ENCODE measurements at regions not wholly inside any gene's neighbourhood (a gene's known extent, or its start where the extent isn't known, plus 50 kb on each side); places are given as distances from the start of the nearest gene placed in this dataset.

DNA sequence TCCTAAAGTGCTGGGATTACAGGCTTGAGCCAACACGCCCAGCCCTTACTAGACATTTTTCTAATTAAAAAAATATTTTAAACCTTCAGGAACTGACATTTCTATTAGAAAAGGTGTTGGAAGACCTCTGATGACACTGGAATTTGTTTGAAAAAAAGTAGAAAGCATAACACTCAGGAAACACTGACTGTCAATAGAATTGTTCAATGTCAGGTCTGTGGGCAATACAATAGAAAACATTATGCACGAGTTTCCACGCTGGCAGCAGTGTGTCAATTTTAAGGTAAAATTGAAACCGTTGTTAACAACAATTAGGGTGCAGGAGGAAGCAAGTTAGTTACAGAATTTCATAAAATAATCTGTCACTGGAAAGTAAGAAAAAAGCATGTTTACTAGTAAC is 140.7 kb upstream of the KLHL4 start:
- Histone ChIP-seq H3K36me3 (ENCODE audit: control insufficient read depth, insufficient read depth, low read length) (no peaks in the 10 kb centered on the region), H3K14ac (replicated peaks; ENCODE audit: low read depth, low read length) (no peak overlapping the region), H4K20me1 (ENCODE audit: insufficient read depth, low read length) (no peaks in the 10 kb centered on the region), H3K4me3 (ENCODE audit: insufficient read depth, low read depth, low read length) (no peak overlapping the region), H2BK120ac (ENCODE audit: low read depth, low read length) (no peak overlapping the region), H2AFZ (replicated peaks; ENCODE audit: low read length, poor library complexity) (no peak overlapping the region), H2AK9ac (replicated peaks; ENCODE audit: low read depth, low read length, poor library complexity) (no peak overlapping the region), H3K4ac (ENCODE audit: low read depth, low read length) (no peak overlapping the region), H4K5ac (ENCODE audit: low read depth, low read length) (no peak overlapping the region), H3K9ac (ENCODE audit: low read depth, low read length) (no peak overlapping the region), H3K27me3 (ENCODE audit: control insufficient read depth, insufficient read depth, low read length) (no peaks in the 10 kb centered on the region), H3K18ac (ENCODE audit: low read depth, low read length) (no peak overlapping the region), H4K8ac (ENCODE audit: low read depth in 2 of 2, low read length in 2 of 2) (no peak overlapping the region), H3K27ac (ENCODE audit: insufficient read depth, low read length) (no peak overlapping the region), H3K79me1 (ENCODE audit: low read depth in 1 of 2, low read length in 2 of 2) (no peaks in the 10 kb centered on the region), H2BK15ac (ENCODE audit: low read depth, low read length) (no peak overlapping the region), H4K91ac (ENCODE audit: insufficient read depth, low read depth, low read length) (no peak overlapping the region), H2AK5ac (ENCODE audit: low read depth, low read length) (no peak overlapping the region), H3K56ac (ENCODE audit: extremely low read depth, insufficient read depth, low read length) (no peak overlapping the region), H3K9me1 (ENCODE audit: insufficient read depth, low read length) (no peaks in the 10 kb centered on the region), H2BK20ac (ENCODE audit: low read depth, low read length) (no peak overlapping the region), H3K9me3 (ENCODE audit: control insufficient read depth, insufficient read depth, low read length) (no peaks in the 10 kb centered on the region), H3K23ac (ENCODE audit: low read depth, low read length) (no peak overlapping the region), H2BK5ac (ENCODE audit: low read depth, low read length, poor library complexity, severe bottlenecking) (no peak overlapping the region), H3K4me1 (ENCODE audit: control insufficient read depth, insufficient read depth, low read length) (no peaks in the 10 kb centered on the region), H3K4me2 (ENCODE audit: low read depth, low read length) (no peak overlapping the region)
- in situ Hi-C loops (cut with MboI; ENCODE audit: low sequenced_read_pairs) (no loop called here), intact Hi-C loops (cut with micrococcal nuclease) (no loop called here), dilution Hi-C loops (cut with HindIII; ENCODE audit: low sequenced_read_pairs, unreplicated experiment) (no loop called here)
- ChIA-PET CTCF (no interaction called here), POLR2A (ENCODE audit: unreplicated experiment) (no interaction called here)
- no TSS peak for BruUV-seq (replicated peaks)
- DNase-seq (no peak), ATAC-seq (ENCODE audit: low read depth) (no peak)
- TF ChIP-seq CEBPB (IDR thresholded peaks at IDR 0.05; ENCODE audit: low read depth, low read length) (no peak), RCOR1 (IDR thresholded peaks at IDR 0.05; ENCODE audit: insufficient replicate concordance, low read length) (no peak), MAZ (IDR thresholded peaks at IDR 0.05; ENCODE audit: borderline replicate concordance, low read depth, low read length) (no peak), POLR2A (IDR thresholded peaks at IDR 0.05; ENCODE audit: low read depth, low read length) (no peak)
- WGBS, 2 experiments (ENCODE audit: extremely low coverage in 2 of 2, insufficient read length in 1 of 2) = no CpG with 5 or more reads among the region's 4 CpGs

All from IMR-90 (cell line).